ENCODE measurements at regions not wholly inside any gene's neighbourhood (a gene's known extent, or its start where the extent isn't known, plus 50 kb on each side); places are given as distances from the start of the nearest gene placed in this dataset.

GRCh38 chr2:228545748-228546145, 364.3 kb upstream of the SPHKAP start:
- H2AK5ac ChIP-seq (ENCODE audit: low read length, severe bottlenecking) = no peak overlapping the region
- peaks cover 13% of the 10 kb centered on the region for H3K9me3 ChIP-seq (ENCODE audit: control insufficient read depth, low read length)
- H3K27me3 ChIP-seq (ENCODE audit: control insufficient read depth in 1 of 2, insufficient read depth in 1 of 2, low read length in 2 of 2) = no peaks in the 10 kb centered on the region
- DNase-seq = no peak
- H3K4me3 ChIP-seq (ENCODE audit: insufficient read depth in 1 of 2, low read depth in 1 of 2, low read length in 2 of 2) = no peak overlapping the region
- no peak overlapping the region for H3K4ac ChIP-seq (ENCODE audit: low read depth in 1 of 2, low read length in 2 of 2)
- H2BK12ac ChIP-seq (ENCODE audit: low read length in 2 of 2) = no peak overlapping the region
- no peak overlapping the region for H2BK120ac ChIP-seq (ENCODE audit: low read depth, low read length)
- H3K18ac ChIP-seq (ENCODE audit: low read depth in 1 of 2, low read length in 2 of 2) = no peak overlapping the region
- H3K14ac ChIP-seq (ENCODE audit: low read length in 2 of 2) = no peak overlapping the region
- no peak overlapping the region for H2AFZ ChIP-seq (ENCODE audit: low read depth, low read length)
- no peak overlapping the region for H4K91ac ChIP-seq (ENCODE audit: low read length)
- H3K79me1 ChIP-seq (replicated peaks; ENCODE audit: low read length, poor library complexity, severe bottlenecking) = no peaks in the 10 kb centered on the region
- H3K23ac ChIP-seq (ENCODE audit: low read length in 2 of 2) = no peak overlapping the region
- no peak overlapping the region for H2BK15ac ChIP-seq (ENCODE audit: low read depth, poor library complexity, severe bottlenecking)
- H3K9ac ChIP-seq (ENCODE audit: low read length) = no peak overlapping the region
- WGBS = 47% methylated on average over 1 of the region's 2 CpGs
- H2BK5ac ChIP-seq (ENCODE audit: low read depth, low read length, poor library complexity, severe bottlenecking) = no peak overlapping the region
- no peak overlapping the region for H4K8ac ChIP-seq (ENCODE audit: low read length)
- no peak overlapping the region for H3K27ac ChIP-seq (ENCODE audit: low read length, poor library complexity, severe bottlenecking)
- no peak overlapping the region for H3K4me2 ChIP-seq (ENCODE audit: low read length, poor library complexity, severe bottlenecking)
- no peaks in the 10 kb centered on the region for H3K4me1 ChIP-seq (ENCODE audit: control insufficient read depth, insufficient read depth, low read depth, low read length)
- H3K36me3 ChIP-seq (ENCODE audit: control insufficient read depth in 1 of 2, insufficient read depth in 2 of 2, low read depth in 1 of 2, low read length in 2 of 2) = no peaks in the 10 kb centered on the region

- WGBS = 58% methylated on average over 3 of the region's 4 CpGs
- H3K4ac ChIP-seq (ENCODE audit: low read depth in 1 of 2, low read length in 2 of 2) = no peak overlapping the region
- DNase-seq = no peak
These were observed 363.7 kb upstream of the SPHKAP start for GRCh38 chr2:228545041-228545747.

GRCh38 chr2:228543117-228543516, 361.6 kb upstream of the SPHKAP start:
- Histone ChIP-seq H3K23ac (ENCODE audit: low read length in 2 of 2) (no peak overlapping the region), H4K8ac (ENCODE audit: low read length) (no peak overlapping the region), H3K4me2 (ENCODE audit: low read length, poor library complexity, severe bottlenecking) (no peak overlapping the region), H2AK5ac (ENCODE audit: low read length, severe bottlenecking) (no peak overlapping the region), H2AFZ (ENCODE audit: low read depth, low read length) (no peak overlapping the region), H3K4me3 (ENCODE audit: insufficient read depth in 1 of 2, low read depth in 1 of 2, low read length in 2 of 2) (no peak overlapping the region), H2BK12ac (ENCODE audit: low read length in 2 of 2) (no peak overlapping the region), H3K79me1 (replicated peaks; ENCODE audit: low read length, poor library complexity, severe bottlenecking) (no peaks in the 10 kb centered on the region), H2BK15ac (ENCODE audit: low read depth, poor library complexity, severe bottlenecking) (no peak overlapping the region), H3K9me3 (ENCODE audit: control insufficient read depth, low read length) (peaks cover 19% of the 10 kb centered on the region), H3K36me3 (ENCODE audit: control insufficient read depth in 1 of 2, insufficient read depth in 2 of 2, low read depth in 1 of 2, low read length in 2 of 2) (no peaks in the 10 kb centered on the region), H2BK5ac (ENCODE audit: low read depth, low read length, poor library complexity, severe bottlenecking) (no peak overlapping the region), H3K18ac (ENCODE audit: low read depth in 1 of 2, low read length in 2 of 2) (no peak overlapping the region), H2BK120ac (ENCODE audit: low read depth, low read length) (no peak overlapping the region), H4K91ac (ENCODE audit: low read length) (no peak overlapping the region), H3K27me3 (ENCODE audit: control insufficient read depth in 1 of 2, insufficient read depth in 1 of 2, low read length in 2 of 2) (no peaks in the 10 kb centered on the region), H3K27ac (ENCODE audit: low read length, poor library complexity, severe bottlenecking) (no peak overlapping the region), H3K4me1 (ENCODE audit: control insufficient read depth, insufficient read depth, low read depth, low read length) (no peaks in the 10 kb centered on the region), H3K9ac (ENCODE audit: low read length) (no peak overlapping the region), H3K14ac (ENCODE audit: low read length in 2 of 2) (no peak overlapping the region), H3K4ac (ENCODE audit: low read depth in 1 of 2, low read length in 2 of 2) (no peak overlapping the region)
- no peak for DNase-seq

More at GRCh38 chr2:228545041-228545747, 363.7 kb upstream of the SPHKAP start:
- no peak overlapping the region for H3K9ac ChIP-seq (ENCODE audit: low read length)
- H3K79me1 ChIP-seq (replicated peaks; ENCODE audit: low read length, poor library complexity, severe bottlenecking) = no peaks in the 10 kb centered on the region
- H3K4me3 ChIP-seq (ENCODE audit: insufficient read depth in 1 of 2, low read depth in 1 of 2, low read length in 2 of 2) = no peak overlapping the region
- no peak overlapping the region for H3K23ac ChIP-seq (ENCODE audit: low read length in 2 of 2)
- peaks cover 16% of the 10 kb centered on the region for H3K9me3 ChIP-seq (ENCODE audit: control insufficient read depth, low read length)
- no peak overlapping the region for H3K4me2 ChIP-seq (ENCODE audit: low read length, poor library complexity, severe bottlenecking)
- no peak overlapping the region for H2BK15ac ChIP-seq (ENCODE audit: low read depth, poor library complexity, severe bottlenecking)
- no peak overlapping the region for H2AK5ac ChIP-seq (ENCODE audit: low read length, severe bottlenecking)
- H2BK5ac ChIP-seq (ENCODE audit: low read depth, low read length, poor library complexity, severe bottlenecking) = no peak overlapping the region
- H3K14ac ChIP-seq (ENCODE audit: low read length in 2 of 2) = no peak overlapping the region
- no peak overlapping the region for H3K27ac ChIP-seq (ENCODE audit: low read length, poor library complexity, severe bottlenecking)
- H3K27me3 ChIP-seq (ENCODE audit: control insufficient read depth in 1 of 2, insufficient read depth in 1 of 2, low read length in 2 of 2) = no peaks in the 10 kb centered on the region
- no peak overlapping the region for H2AFZ ChIP-seq (ENCODE audit: low read depth, low read length)
- H4K91ac ChIP-seq (ENCODE audit: low read length) = no peak overlapping the region
- no peaks in the 10 kb centered on the region for H3K36me3 ChIP-seq (ENCODE audit: control insufficient read depth in 1 of 2, insufficient read depth in 2 of 2, low read depth in 1 of 2, low read length in 2 of 2)
- no peak overlapping the region for H2BK12ac ChIP-seq (ENCODE audit: low read length in 2 of 2)
- no peak overlapping the region for H4K8ac ChIP-seq (ENCODE audit: low read length)
- H2BK120ac ChIP-seq (ENCODE audit: low read depth, low read length) = no peak overlapping the region
- H3K18ac ChIP-seq (ENCODE audit: low read depth in 1 of 2, low read length in 2 of 2) = no peak overlapping the region
- no peaks in the 10 kb centered on the region for H3K4me1 ChIP-seq (ENCODE audit: control insufficient read depth, insufficient read depth, low read depth, low read length)

GRCh38 chr2:228542277-228542676, 360.8 kb upstream of the SPHKAP start:
- H2BK5ac ChIP-seq (ENCODE audit: low read depth, low read length, poor library complexity, severe bottlenecking) = no peak overlapping the region
- no peak overlapping the region for H2BK12ac ChIP-seq (ENCODE audit: low read length in 2 of 2)
- no peak overlapping the region for H3K23ac ChIP-seq (ENCODE audit: low read length in 2 of 2)
- H2BK15ac ChIP-seq (ENCODE audit: low read depth, poor library complexity, severe bottlenecking) = no peak overlapping the region
- no peaks in the 10 kb centered on the region for H3K36me3 ChIP-seq (ENCODE audit: control insufficient read depth in 1 of 2, insufficient read depth in 2 of 2, low read depth in 1 of 2, low read length in 2 of 2)
- no peak overlapping the region for H3K18ac ChIP-seq (ENCODE audit: low read depth in 1 of 2, low read length in 2 of 2)
- no peak overlapping the region for H4K91ac ChIP-seq (ENCODE audit: low read length)
- no peak overlapping the region for H3K14ac ChIP-seq (ENCODE audit: low read length in 2 of 2)
- H3K4ac ChIP-seq (ENCODE audit: low read depth in 1 of 2, low read length in 2 of 2) = no peak overlapping the region
- no peak overlapping the region for H3K27ac ChIP-seq (ENCODE audit: low read length, poor library complexity, severe bottlenecking)
- H3K4me1 ChIP-seq (ENCODE audit: control insufficient read depth, insufficient read depth, low read depth, low read length) = no peaks in the 10 kb centered on the region
- no peak overlapping the region for H3K4me3 ChIP-seq (ENCODE audit: insufficient read depth in 1 of 2, low read depth in 1 of 2, low read length in 2 of 2)
- H2AFZ ChIP-seq (ENCODE audit: low read depth, low read length) = no peak overlapping the region
- H3K9me3 ChIP-seq (ENCODE audit: control insufficient read depth, low read length) = peaks cover 22% of the 10 kb centered on the region
- no peak overlapping the region for H4K8ac ChIP-seq (ENCODE audit: low read length)
- DNase-seq = no peak
- 66% methylated on average over 4 of the region's 4 CpGs for WGBS
- H3K9ac ChIP-seq (ENCODE audit: low read length) = no peak overlapping the region
- no peaks in the 10 kb centered on the region for H3K27me3 ChIP-seq (ENCODE audit: control insufficient read depth in 1 of 2, insufficient read depth in 1 of 2, low read length in 2 of 2)
- H3K4me2 ChIP-seq (ENCODE audit: low read length, poor library complexity, severe bottlenecking) = no peak overlapping the region
- H2AK5ac ChIP-seq (ENCODE audit: low read length, severe bottlenecking) = no peak overlapping the region
- H2BK120ac ChIP-seq (ENCODE audit: low read depth, low read length) = no peak overlapping the region
- no peaks in the 10 kb centered on the region for H3K79me1 ChIP-seq (replicated peaks; ENCODE audit: low read length, poor library complexity, severe bottlenecking)

All from mesenchymal stem cell (in vitro differentiated cells and primary cell).